Endodermal cell (in vitro differentiated cells): ENCODE measurements at regions not wholly inside any gene's neighbourhood (a gene's known extent, or its start where the extent isn't known, plus 50 kb on each side); places are given as distances from the start of the nearest gene placed in this dataset.

Experiments used
- DNase-seq: peaks from one replicate; pipeline ENCODE4 v3.0.0-alpha.2; 2017
- H3K27ac ChIP-seq: 2 replicates; pipeline ENCODE4 v1.5.1; 2013; ENCODE audit warnings: mild to moderate bottlenecking, low read depth, low read length, moderate library complexity
- H3K27me3 ChIP-seq: 2 replicates; pipeline ENCODE4 v1.6.1; 2013; ENCODE audit warnings: mild to moderate bottlenecking, low read length, moderate library complexity; ENCODE audit not compliant: insufficient read depth, control insufficient read depth, poor library complexity, severe bottlenecking
- H3K36me3 ChIP-seq: 2 replicates; pipeline ENCODE4 v1.7.0; 2013; ENCODE audit warnings: mild to moderate bottlenecking, low read length, moderate library complexity; ENCODE audit not compliant: control insufficient read depth, insufficient read depth
- H3K4me1 ChIP-seq: one replicate; pipeline ENCODE4 v1.7.0; 2013; ENCODE audit warnings: low read length; ENCODE audit not compliant: control insufficient read depth, insufficient read depth
- H3K4me3 ChIP-seq: 2 replicates; pipeline ENCODE4 v1.5.1; 2013; ENCODE audit warnings: mild to moderate bottlenecking, low read length, moderate library complexity
- H3K9ac ChIP-seq: 2 replicates; pipeline ENCODE4 v1.6.1; 2013; ENCODE audit warnings: mild to moderate bottlenecking, low read length, moderate library complexity; ENCODE audit not compliant: poor library complexity, severe bottlenecking; ENCODE audit errors: extremely low read depth
- H3K9me3 ChIP-seq: 2 replicates; pipeline ENCODE4 v1.6.1; 2013; ENCODE audit warnings: mild to moderate bottlenecking, low read length, moderate library complexity; ENCODE audit not compliant: control insufficient read depth
- H3K27ac Mint-ChIP-seq: 2 replicates; pipeline ENCODE4 v1.8.0; 2020; ENCODE audit warnings: mixed read lengths
- H3K27me3 Mint-ChIP-seq: 2 replicates; pipeline ENCODE4 v1.8.0; 2021; ENCODE audit warnings: mild to moderate bottlenecking, mixed read lengths; ENCODE audit not compliant: insufficient read depth
- H3K36me3 Mint-ChIP-seq: 2 replicates; pipeline ENCODE4 v1.8.0; 2020; ENCODE audit warnings: low read depth, mixed read lengths
- H3K4me1 Mint-ChIP-seq: 2 replicates; pipeline ENCODE4 v1.8.0; 2020; ENCODE audit warnings: mixed read lengths
- H3K4me3 Mint-ChIP-seq: 2 replicates; pipeline ENCODE4 v1.8.0; 2020; ENCODE audit warnings: mild to moderate bottlenecking, moderate library complexity, mixed read lengths
- H3K9me3 Mint-ChIP-seq: 2 replicates; pipeline ENCODE4 v1.8.0; 2020; ENCODE audit warnings: mild to moderate bottlenecking, mixed read lengths
- CTCF ChIP-seq: fragments of 200-600 bp; sonication (generic); conservative IDR thresholded peaks from 2 replicates; pipeline ENCODE4 v1.5.0; 2021; ENCODE audit warnings: antibody characterized with exemption, mild to moderate bottlenecking
- WGBS, 2 experiments: methylation state at CpG; one replicate each; pipeline versions ENCODE4 v1.1.5 to v1.1.7; 2013; ENCODE audit warnings: missing lambda C conversion rate in 2 of 2, mixed read lengths in 1 of 2; ENCODE audit not compliant: insufficient coverage in 1 of 2, insufficient read length in 1 of 2; 5-methylcytosine and 5-hydroxymethylcytosine counted together

- H3K36me3 Mint-ChIP-seq, result no peaks in the 10 kb centered on the region
- WGBS, 2 experiments, result 92 to 100% methylated on average over 1 to 3 of the region's 3 CpGs
- no peaks in the 10 kb centered on the region for H3K27me3 Mint-ChIP-seq
These were observed 254.8 kb upstream of the FTMT start for GRCh38 chr5:121596882-121597281.

GRCh38 chr5:121608826-121609225 lies 242.9 kb upstream of the FTMT start:
- Histone ChIP-seq H3K36me3 (no peaks in the 10 kb centered on the region), H3K27me3 (no peaks in the 10 kb centered on the region), H3K4me1 (no peaks in the 10 kb centered on the region), H3K9ac (no peak overlapping the region), H3K9me3 (no peaks in the 10 kb centered on the region), H3K4me3 (no peak overlapping the region), H3K27ac (no peak overlapping the region)
- Mint-ChIP-seq H3K27me3 (no peaks in the 10 kb centered on the region), H3K4me1 (no peaks in the 10 kb centered on the region), H3K27ac (no peak overlapping the region), H3K4me3 (no peak overlapping the region), H3K36me3 (no peaks in the 10 kb centered on the region), H3K9me3 (peaks cover 8% of the 10 kb centered on the region)
- no peak for TF ChIP-seq CTCF
- WGBS, 2 experiments, result 92 to 100% methylated on average over 1 to 2 of the region's 2 CpGs
- no peak for DNase-seq

More at GRCh38 chr5:121596882-121597281, 254.8 kb upstream of the FTMT start:
- peaks cover 31% of the 10 kb centered on the region for H3K9me3 Mint-ChIP-seq
- DNase-seq, result no peak
- no peak overlapping the region for H3K27ac Mint-ChIP-seq
- Histone ChIP-seq H3K36me3 (no peaks in the 10 kb centered on the region), H3K4me1 (no peaks in the 10 kb centered on the region), H3K4me3 (no peak overlapping the region), H3K27ac (no peak overlapping the region), H3K9me3 (peaks cover 28% of the 10 kb centered on the region), H3K9ac (no peak overlapping the region), H3K27me3 (no peaks in the 10 kb centered on the region)
- no peaks in the 10 kb centered on the region for H3K4me1 Mint-ChIP-seq
- no peak overlapping the region for H3K4me3 Mint-ChIP-seq
- TF ChIP-seq CTCF, result no peak

- Mint-ChIP-seq H3K4me3 (no peak overlapping the region), H3K9me3 (no peaks in the 10 kb centered on the region), H3K4me1 (no peaks in the 10 kb centered on the region), H3K27ac (no peak overlapping the region), H3K27me3 (peaks cover 2% of the 10 kb centered on the region), H3K36me3 (no peaks in the 10 kb centered on the region)
- Histone ChIP-seq H3K27ac (no peak overlapping the region), H3K36me3 (no peaks in the 10 kb centered on the region), H3K9me3 (no peaks in the 10 kb centered on the region), H3K4me3 (no peak overlapping the region), H3K4me1 (no peaks in the 10 kb centered on the region), H3K9ac (no peak overlapping the region), H3K27me3 (no peaks in the 10 kb centered on the region)
- 87% methylated on average over 1 of the region's 2 CpGs; no CpG with 5 or more reads in 1 of the 2 experiments for WGBS, 2 experiments
- TF ChIP-seq CTCF, result no peak
- DNase-seq, result no peak
These were observed 227.6 kb upstream of the FTMT start for GRCh38 chr5:121624035-121624434.
